Astrocyte (in vitro differentiated cells and primary cell): ENCODE measurements at regions not wholly inside any gene's neighbourhood (a gene's known extent, or its start where the extent isn't known, plus 50 kb on each side); places are given as distances from the start of the nearest gene placed in this dataset.

Source experiments
- DNase-seq: peaks from one replicate; pipeline ENCODE4 v3.0.0-alpha.2; 2010; ENCODE audit warnings: low read depth
- FAIRE-seq: peaks from 2 replicates; lab custom pipeline; 2011; peaks lifted over from hg19 to GRCh38; lab: Jason Lieb, UNC
- H2AFZ ChIP-seq: 2 replicates; pipeline ENCODE4 v1.6.0; 2012; ENCODE audit warnings: low read depth, low read length, inconsistent platforms
- H3K27ac ChIP-seq: 2 replicates; pipeline ENCODE4 v1.5.1; 2011; ENCODE audit warnings: low read depth, low read length, inconsistent platforms
- H3K27me3 ChIP-seq: 2 replicates; pipeline ENCODE4 v1.6.0; 2011; ENCODE audit warnings: low read length, inconsistent platforms; ENCODE audit not compliant: insufficient read depth
- H3K36me3 ChIP-seq: 2 replicates; pipeline ENCODE4 v1.5.1; 2011; ENCODE audit warnings: low read length, inconsistent platforms; ENCODE audit not compliant: insufficient read depth
- H3K4me1 ChIP-seq: 2 replicates; pipeline ENCODE4 v1.5.1; 2011; ENCODE audit warnings: low read length, inconsistent platforms; ENCODE audit not compliant: insufficient read depth
- H3K4me2 ChIP-seq: 2 replicates; pipeline ENCODE4 v1.6.0; 2012; ENCODE audit warnings: low read length, inconsistent platforms
- H3K4me3 ChIP-seq: 2 replicates; pipeline ENCODE4 v1.5.1; 2011; ENCODE audit warnings: low read depth, mild to moderate bottlenecking, low read length, inconsistent platforms; ENCODE audit not compliant: insufficient read depth
- H3K79me2 ChIP-seq: 2 replicates; pipeline ENCODE4 v1.6.0; 2012; ENCODE audit warnings: mild to moderate bottlenecking, low read length, inconsistent platforms; ENCODE audit not compliant: insufficient read depth
- H3K9ac ChIP-seq: 2 replicates; pipeline ENCODE4 v1.6.0; 2012; ENCODE audit warnings: mild to moderate bottlenecking, low read length, inconsistent platforms
- H3K9me3 ChIP-seq: 2 replicates; pipeline ENCODE4 v1.5.1; 2012; ENCODE audit warnings: low read depth, mild to moderate bottlenecking, low read length, inconsistent platforms; ENCODE audit not compliant: insufficient read depth
- H4K20me1 ChIP-seq: 2 replicates; pipeline ENCODE4 v1.6.0; 2012; ENCODE audit warnings: low read length, inconsistent platforms; ENCODE audit not compliant: insufficient read depth
- H3K27ac Mint-ChIP-seq: one replicate; pipeline ENCODE4 v1.8.0; 2021; ENCODE audit warnings: mild to moderate bottlenecking, mixed read lengths; ENCODE audit not compliant: unreplicated experiment
- H3K27me3 Mint-ChIP-seq: one replicate; pipeline ENCODE4 v1.8.0; 2021; ENCODE audit warnings: low read depth, mixed read lengths; ENCODE audit not compliant: unreplicated experiment
- H3K36me3 Mint-ChIP-seq: one replicate; pipeline ENCODE4 v1.8.0; 2021; ENCODE audit warnings: low read depth, mixed read lengths; ENCODE audit not compliant: unreplicated experiment
- H3K4me1 Mint-ChIP-seq: one replicate; pipeline ENCODE4 v1.8.0; 2021; ENCODE audit warnings: low read depth, mixed read lengths; ENCODE audit not compliant: unreplicated experiment
- H3K4me3 Mint-ChIP-seq: one replicate; pipeline ENCODE4 v1.8.0; 2021; ENCODE audit warnings: mild to moderate bottlenecking, moderate library complexity, mixed read lengths; ENCODE audit not compliant: unreplicated experiment
- H3K9me3 Mint-ChIP-seq: one replicate; pipeline ENCODE4 v1.8.0; 2021; ENCODE audit warnings: mild to moderate bottlenecking, mixed read lengths; ENCODE audit not compliant: unreplicated experiment
- CTCF ChIP-seq: IDR thresholded peaks from 2 replicates; pipeline ENCODE4 v1.5.1; 2011; ENCODE audit warnings: low read depth, mild to moderate bottlenecking, inconsistent platforms, low read length, moderate library complexity; ENCODE audit not compliant: insufficient read depth
- EZH2 ChIP-seq: IDR thresholded peaks from 2 replicates; pipeline ENCODE4 v1.6.1; 2012; ENCODE audit warnings: mild to moderate bottlenecking, low read length, inconsistent platforms; ENCODE audit not compliant: insufficient read depth

DNA sequence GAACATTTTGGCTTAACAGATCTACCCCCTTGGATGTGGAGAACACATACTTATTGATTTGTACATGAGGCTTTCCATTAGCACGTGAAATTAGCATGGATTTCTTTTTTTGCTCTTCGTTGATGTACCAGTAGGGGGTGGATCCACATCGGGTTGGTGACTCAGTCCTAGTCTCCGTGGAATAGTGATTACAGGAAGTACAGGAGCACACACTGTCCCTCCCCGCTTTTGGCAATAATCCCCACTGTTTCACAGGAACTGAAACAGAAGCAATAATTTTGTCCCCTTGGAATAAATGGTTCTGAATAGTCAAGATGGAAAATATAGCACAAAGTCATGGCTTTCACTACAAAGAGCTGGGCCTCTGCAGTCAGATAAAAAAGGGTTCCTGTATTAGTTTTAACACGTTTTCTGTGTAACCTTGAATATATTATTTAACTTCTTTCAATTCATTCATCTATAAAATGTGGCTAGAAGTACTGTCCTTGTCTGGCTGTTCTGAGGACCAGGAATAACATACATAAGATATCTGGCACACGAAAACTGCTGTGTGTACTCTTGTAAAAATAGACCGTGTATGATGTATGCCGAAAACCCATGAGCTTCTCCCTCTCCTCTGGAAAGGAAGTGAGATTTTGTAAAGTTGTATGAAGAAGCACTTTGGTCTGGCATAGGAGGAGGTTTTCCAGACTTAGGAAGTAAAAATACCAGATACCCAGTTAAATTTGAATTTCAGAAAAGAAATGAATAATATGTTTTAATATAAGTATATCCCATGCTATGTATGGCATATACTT is 229.2 kb downstream of the GALR1 start:
- no peak overlapping the region for H3K27ac ChIP-seq
- Mint-ChIP-seq H3K4me3 (no peak overlapping the region), H3K27me3 (peaks cover 2% of the 10 kb centered on the region), H3K4me1 (no peaks in the 10 kb centered on the region), H3K27ac (no peak overlapping the region), H3K36me3 (no peaks in the 10 kb centered on the region), H3K9me3 (peaks cover 3% of the 10 kb centered on the region)
- no peaks in the 10 kb centered on the region for H3K79me2 ChIP-seq
- H3K4me2 ChIP-seq: no peak overlapping the region
- H4K20me1 ChIP-seq: no peaks in the 10 kb centered on the region
- no peaks in the 10 kb centered on the region for H3K36me3 ChIP-seq
- no peak overlapping the region for H3K9ac ChIP-seq
- TF ChIP-seq EZH2: no peak
- no peak for TF ChIP-seq CTCF
- no peak for FAIRE-seq
- no peak for DNase-seq
- no peaks in the 10 kb centered on the region for H3K27me3 ChIP-seq
- H3K9me3 ChIP-seq: no peaks in the 10 kb centered on the region
- no peaks in the 10 kb centered on the region for H3K4me1 ChIP-seq
- H3K4me3 ChIP-seq: no peak overlapping the region
- H2AFZ ChIP-seq: no peak overlapping the region

- Mint-ChIP-seq H3K27me3 (no peaks in the 10 kb centered on the region), H3K4me3 (no peak overlapping the region), H3K27ac (no peak overlapping the region), H3K9me3 (peaks cover 5% of the 10 kb centered on the region), H3K36me3 (no peaks in the 10 kb centered on the region), H3K4me1 (no peaks in the 10 kb centered on the region)
- H3K4me3 ChIP-seq: no peak overlapping the region
- no peak for TF ChIP-seq CTCF
- no peak for TF ChIP-seq EZH2
- H4K20me1 ChIP-seq: no peaks in the 10 kb centered on the region
- no peaks in the 10 kb centered on the region for H3K36me3 ChIP-seq
- no peak overlapping the region for H3K4me2 ChIP-seq
- no peaks in the 10 kb centered on the region for H3K9me3 ChIP-seq
- no peaks in the 10 kb centered on the region for H3K27me3 ChIP-seq
- no peak overlapping the region for H2AFZ ChIP-seq
- no peaks in the 10 kb centered on the region for H3K79me2 ChIP-seq
- FAIRE-seq (no peak), DNase-seq (no peak)
- no peak overlapping the region for H3K27ac ChIP-seq
- no peak overlapping the region for H3K9ac ChIP-seq
- H3K4me1 ChIP-seq: no peaks in the 10 kb centered on the region
Observed at GRCh38 chr18:77481541-77481940, 231.9 kb downstream of the GALR1 start.
